Stimulated activated CD4-positive, alpha-beta T cell treated with anti-CD3 and anti-CD28 coated beads, Interleukin-12 subunit alpha, Interleukin-12 subunit beta, amount 100 ng/mL, for 48 hours (primary cell): ENCODE measurements at regions not wholly inside any gene's neighbourhood (a gene's known extent, or its start where the extent isn't known, plus 50 kb on each side); places are given as distances from the start of the nearest gene placed in this dataset.
"Not testable (repeated sequence)": the region's sequence is repeated elsewhere in the genome, so short reads cannot be mapped to it uniquely, and the experiment has no call there.

Experiments used
- DNase-seq, 3 donors: peaks; one replicate each; pipeline ENCODE4 v3.0.0-alpha.2; 2020; ENCODE audit warnings: low read depth in 2 of 3, low spot score in 1 of 3

- no peak for DNase-seq
Measured at GRCh38 chr5:173496129-173496882, 120.1 kb downstream of the BOD1 start.

- DNase-seq: no peak
Measured at GRCh38 chr5:173495225-173495904, 121.1 kb downstream of the BOD1 start.

- no peak for DNase-seq
Measured at GRCh38 chr5:173494446-173494845, 122.0 kb downstream of the BOD1 start.

- no peak for DNase-seq
Measured at GRCh38 chr5:173493846-173494245, 122.6 kb downstream of the BOD1 start.

GRCh38 chr5:173493040-173493439, 123.4 kb downstream of the BOD1 start:
- no peak for DNase-seq

GRCh38 chr5:173490681-173491080, 125.8 kb downstream of the BOD1 start:
- DNase-seq: no peak

- no peak for DNase-seq
Measured at GRCh38 chr5:173488144-173488543, 128.3 kb downstream of the BOD1 start.

GRCh38 chr5:173487300-173487699, 129.2 kb downstream of the BOD1 start:
- no peak for DNase-seq

- no peak for DNase-seq
Measured at GRCh38 chr5:173486355-173487225, 129.9 kb downstream of the BOD1 start.

GRCh38 chr5:173484569-173484968, 131.9 kb downstream of the BOD1 start:
- no peak for DNase-seq

- DNase-seq: not testable (repeated sequence)
Measured at GRCh38 chr5:173483599-173483998, 132.9 kb downstream of the BOD1 start.

- DNase-seq: no peak
Measured at GRCh38 chr5:173483160-173483559, 133.3 kb downstream of the BOD1 start.

- no peak for DNase-seq
Measured at GRCh38 chr5:173481821-173482220, 134.6 kb downstream of the BOD1 start.

- DNase-seq: no peak
Measured at GRCh38 chr5:173480896-173481295, 135.6 kb downstream of the BOD1 start.

- no peak for DNase-seq
Measured at GRCh38 chr5:173479711-173480110, 136.7 kb downstream of the BOD1 start.

GRCh38 chr5:173477345-173478040, 139.0 kb downstream of the BOD1 start:
- no peak for DNase-seq

GRCh38 chr5:173475780-173476179, 140.7 kb downstream of the BOD1 start:
- no peak for DNase-seq

- DNase-seq: no peak
Measured at GRCh38 chr5:173474881-173475287, 141.6 kb downstream of the BOD1 start.

GRCh38 chr5:173473288-173473687, 143.2 kb downstream of the BOD1 start:
- no peak for DNase-seq

- DNase-seq: no peak
Measured at GRCh38 chr5:173472784-173473278, 143.6 kb downstream of the BOD1 start.

- no peak for DNase-seq
Measured at GRCh38 chr5:173472164-173472563, 143.9 kb upstream of the STC2 start.
